ENCODE measurements at regions not wholly inside any gene's neighbourhood (a gene's known extent, or its start where the extent isn't known, plus 50 kb on each side); places are given as distances from the start of the nearest gene placed in this dataset.
"Not testable (repeated sequence)": the region's sequence is repeated elsewhere in the genome, so short reads cannot be mapped to it uniquely, and the experiment has no call there.

DNA sequence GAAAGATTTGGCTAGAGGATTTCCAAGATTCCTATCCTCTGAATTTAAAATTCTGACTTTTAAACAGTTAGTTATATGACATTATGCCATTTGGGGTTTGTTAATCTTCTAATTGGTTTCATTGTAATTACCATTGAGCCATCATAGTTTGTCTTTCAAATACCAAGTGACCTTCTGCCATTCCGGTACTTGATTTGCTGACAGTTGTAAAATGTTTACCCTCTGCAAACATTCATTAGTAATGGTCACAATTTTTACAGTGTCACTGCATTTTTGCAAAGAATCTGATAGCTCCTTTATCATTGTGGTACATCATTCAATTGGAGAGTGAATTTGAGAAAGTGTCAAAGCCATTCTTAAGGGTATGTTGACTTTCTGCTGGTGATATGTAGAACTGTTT is 645.0 kb upstream of the TBL1XR1 start:
- no peak for DNase-seq (ENCODE audit: low read depth in 2 of 2)

DNA sequence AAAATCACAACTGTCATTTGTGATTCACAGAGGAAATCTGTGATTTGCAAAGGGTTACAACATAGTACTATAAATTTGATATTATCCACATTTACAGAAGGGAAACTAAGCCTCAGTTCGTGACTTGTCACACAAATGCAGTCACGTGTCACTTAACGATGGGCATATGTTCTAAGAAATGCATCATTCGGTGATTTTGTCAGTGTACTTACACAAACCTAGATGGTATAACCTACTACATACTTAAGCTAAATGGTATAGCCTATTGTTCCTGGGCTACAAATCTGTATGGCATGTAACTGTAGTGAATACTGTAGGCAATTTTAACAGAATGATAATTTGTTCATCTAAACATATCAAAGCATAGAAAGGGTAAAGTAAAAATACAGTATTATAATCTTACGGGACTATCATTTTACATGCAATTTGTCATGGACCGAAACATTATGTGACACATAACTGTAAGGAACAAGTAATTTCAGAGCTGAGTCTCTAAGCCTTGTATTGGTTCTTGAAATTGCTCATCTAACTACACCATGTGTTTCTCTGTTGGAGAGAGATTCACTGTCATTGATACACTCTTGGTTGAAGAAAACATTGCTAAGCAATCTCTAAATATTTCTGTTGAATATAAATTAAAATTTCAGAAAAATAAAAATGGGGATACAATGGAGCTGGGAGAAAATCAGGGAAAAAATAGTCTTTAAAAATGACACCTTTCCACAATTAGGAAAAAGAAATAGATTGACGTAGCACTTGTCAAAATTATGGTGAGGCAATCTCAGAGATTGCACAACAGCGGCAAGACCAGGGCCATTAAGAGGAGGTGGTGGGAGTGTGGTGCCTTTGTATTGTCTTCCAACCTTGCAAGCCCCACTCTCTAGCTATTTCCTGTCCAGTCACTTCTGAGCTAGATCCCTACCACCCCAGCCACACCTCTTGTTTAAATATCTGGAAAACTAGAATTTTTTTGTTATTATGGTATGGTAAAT is 645.8 kb upstream of the TBL1XR1 start:
- no peak for DNase-seq (ENCODE audit: low read depth in 2 of 2)

DNA sequence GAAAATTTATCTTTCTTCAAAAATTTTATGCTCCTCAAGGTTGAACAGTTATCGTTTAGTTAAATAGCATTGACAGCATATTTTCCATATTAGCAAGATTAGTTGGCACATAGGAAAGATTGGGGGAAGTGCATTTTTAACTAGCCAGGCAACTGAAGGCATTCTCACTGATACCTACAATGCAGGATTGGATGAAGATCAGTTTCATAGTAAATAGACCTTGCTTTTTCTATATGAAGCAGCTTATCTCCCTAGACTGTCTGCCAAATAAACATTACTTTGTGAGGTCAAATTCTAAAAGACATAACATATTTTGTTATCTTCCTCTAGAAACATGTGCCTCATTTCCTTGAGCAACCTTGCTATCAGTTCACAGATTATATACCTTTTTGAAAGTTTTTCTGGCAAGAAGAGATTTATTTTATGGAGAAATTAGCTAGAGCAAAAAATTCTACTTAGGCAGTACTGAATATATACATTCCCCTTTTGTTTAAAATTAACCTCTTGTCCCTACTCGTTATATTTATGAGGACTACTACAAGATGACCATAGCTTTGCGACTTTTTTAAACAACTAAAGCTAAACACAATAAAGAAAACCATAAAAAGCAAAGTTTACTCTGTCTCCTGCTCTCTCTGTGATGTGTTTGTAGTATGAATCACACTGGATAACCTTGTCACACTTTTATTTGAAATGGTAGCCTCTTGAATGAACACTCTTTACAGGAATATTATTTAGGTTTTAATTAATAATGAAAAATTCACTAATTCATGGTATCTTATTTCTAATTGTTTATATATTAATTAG is 654.9 kb upstream of the TBL1XR1 start:
- DNase-seq (ENCODE audit: low read depth in 2 of 2): no peak

DNA sequence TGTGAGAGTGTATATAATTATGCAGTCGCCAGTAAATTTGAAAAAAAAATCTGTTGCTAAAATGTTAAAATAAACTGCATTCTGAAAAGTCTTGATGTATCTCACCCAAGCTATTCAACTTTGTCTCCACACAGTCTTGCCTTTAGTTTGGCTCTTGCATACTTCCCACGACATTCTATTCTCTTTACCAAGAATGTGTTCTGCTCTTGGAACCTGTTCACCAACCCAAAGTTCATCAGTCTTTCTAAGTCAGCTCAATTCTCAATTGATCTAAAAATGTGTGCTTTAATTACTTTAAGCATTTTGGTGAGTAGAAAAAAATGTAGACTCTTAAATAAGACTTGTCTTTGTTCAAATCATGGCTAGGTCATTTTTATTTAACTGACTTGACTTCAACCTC is 657.7 kb upstream of the TBL1XR1 start:
- DNase-seq (ENCODE audit: low read depth in 2 of 2): no peak

DNA sequence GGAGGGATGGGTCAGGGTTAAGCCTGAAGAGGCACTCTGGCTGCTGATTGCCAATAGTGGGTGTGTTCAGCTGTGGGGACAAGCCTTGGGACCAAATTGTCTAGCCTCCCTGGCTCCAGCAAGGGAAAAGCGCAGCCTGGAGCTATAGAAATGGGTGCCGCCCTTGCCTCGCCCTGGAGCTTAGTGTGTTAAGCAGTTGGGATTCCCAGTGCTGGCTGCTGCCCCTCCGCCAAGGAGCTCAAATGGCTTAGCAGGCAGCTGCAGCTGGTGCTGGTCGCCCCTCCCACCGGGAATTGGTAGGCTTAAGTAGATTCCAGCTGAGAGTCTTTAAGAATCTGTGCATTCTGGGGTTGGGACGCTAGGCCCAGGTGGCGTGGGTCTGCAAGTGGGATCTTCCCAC is 662.9 kb upstream of the TBL1XR1 start:
- DNase-seq (ENCODE audit: low read depth in 2 of 2): no peak

DNA sequence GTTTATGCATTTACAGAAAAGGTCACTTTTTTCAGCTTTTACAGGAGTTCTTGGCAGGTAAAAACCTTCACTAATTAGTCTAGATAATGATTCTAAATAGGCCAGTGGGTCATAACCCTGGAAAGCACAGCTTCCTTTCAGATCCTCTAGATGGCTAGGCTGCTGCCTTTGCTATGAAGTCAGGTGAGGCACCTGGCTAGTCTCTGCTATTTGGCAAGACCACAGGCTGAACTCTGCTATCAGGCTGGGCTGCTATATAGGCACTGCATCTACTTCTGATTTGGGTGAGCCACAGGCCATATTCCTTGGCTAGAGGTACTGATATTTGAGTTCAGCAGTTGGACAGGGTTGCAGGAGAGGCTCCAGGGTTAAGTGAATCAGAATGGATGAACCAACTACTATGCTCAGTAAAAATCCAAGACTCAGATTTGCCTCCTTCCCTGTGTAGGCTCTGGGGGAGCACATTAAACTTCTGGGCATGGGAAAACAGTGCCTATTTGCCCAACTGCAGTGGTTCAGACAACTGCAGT is 665.7 kb upstream of the TBL1XR1 start:
- no peak for DNase-seq (ENCODE audit: low read depth in 2 of 2)

DNA sequence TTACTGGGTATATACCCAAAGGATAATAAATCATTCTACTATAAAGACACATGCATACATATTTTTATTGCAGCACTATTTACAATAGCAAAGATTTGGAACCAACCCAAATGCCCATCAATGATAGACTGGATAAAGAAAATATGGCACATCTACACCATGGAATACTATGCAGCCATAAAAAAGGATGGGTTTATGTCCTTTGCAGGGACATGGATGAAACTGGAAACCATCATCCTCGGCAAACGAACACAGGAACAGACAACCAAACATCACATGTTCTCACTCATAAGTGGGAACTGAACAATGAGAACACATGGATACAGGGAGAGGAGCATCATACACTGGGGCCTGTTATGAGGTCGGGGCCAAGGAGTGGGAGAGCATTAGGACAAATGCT is 665.0 kb upstream of the KCNMB2 start:
- not testable (repeated sequence) for DNase-seq (ENCODE audit: low read depth in 2 of 2)

DNA sequence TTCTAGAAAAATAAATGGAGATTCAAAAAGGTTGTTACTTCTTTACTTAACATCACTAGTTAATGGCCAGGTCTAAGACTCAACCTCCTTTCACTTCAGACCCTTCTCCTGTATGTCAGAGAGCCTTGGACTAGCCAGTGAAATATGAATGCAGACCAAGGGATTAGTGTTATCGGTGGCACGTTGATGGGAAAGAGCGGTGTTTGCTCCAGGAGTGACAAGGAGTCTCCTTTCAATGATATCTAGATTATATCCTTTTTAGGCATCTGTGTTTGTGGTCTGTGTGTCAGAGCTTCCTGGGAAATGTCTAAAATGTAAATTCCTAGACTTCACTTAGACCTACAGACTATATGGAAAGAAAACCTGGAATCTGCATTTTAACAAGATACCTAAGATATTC is 658.0 kb upstream of the KCNMB2 start:
- DNase-seq (ENCODE audit: low read depth in 2 of 2): no peak

DNA sequence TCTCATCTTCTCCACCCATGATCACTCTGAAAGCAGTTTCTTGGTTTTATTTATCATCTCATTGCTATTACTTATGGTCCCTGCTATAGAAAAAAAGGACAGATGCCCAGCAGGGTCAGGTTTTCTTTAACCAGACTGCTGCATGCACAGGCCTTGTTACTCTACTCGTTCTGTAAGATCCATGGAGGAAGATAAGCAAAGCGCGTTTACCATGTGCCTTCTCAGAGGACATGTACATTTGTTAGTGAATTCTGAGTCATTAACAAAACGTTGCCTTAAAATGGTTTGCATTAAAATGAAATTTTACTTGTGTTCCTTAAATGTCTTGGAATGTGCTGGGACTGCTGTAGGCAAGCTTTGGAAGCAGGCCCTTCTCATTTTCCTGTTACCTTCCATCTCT is 657.3 kb upstream of the KCNMB2 start:
- no peak for DNase-seq (ENCODE audit: low read depth in 2 of 2)

DNA sequence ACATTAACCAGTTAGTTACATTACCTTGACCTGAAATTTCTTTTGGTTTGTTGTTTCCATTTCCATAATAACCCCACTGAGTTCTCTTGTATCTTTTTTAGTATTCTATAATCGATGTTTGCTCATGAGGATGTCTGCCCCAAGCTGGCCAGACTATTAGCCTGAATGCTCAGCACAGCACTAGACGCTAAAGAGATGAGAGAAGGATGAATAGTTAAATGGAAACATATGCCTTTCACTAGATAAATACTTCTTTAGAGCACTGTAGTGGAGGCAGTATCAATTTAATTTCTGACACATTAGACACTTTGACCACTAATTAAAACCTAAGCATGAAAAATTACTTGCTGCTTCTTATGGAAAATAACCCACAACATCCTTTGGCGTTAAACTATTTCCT is 654.9 kb upstream of the KCNMB2 start:
- no peak for DNase-seq (ENCODE audit: low read depth in 2 of 2)

DNA sequence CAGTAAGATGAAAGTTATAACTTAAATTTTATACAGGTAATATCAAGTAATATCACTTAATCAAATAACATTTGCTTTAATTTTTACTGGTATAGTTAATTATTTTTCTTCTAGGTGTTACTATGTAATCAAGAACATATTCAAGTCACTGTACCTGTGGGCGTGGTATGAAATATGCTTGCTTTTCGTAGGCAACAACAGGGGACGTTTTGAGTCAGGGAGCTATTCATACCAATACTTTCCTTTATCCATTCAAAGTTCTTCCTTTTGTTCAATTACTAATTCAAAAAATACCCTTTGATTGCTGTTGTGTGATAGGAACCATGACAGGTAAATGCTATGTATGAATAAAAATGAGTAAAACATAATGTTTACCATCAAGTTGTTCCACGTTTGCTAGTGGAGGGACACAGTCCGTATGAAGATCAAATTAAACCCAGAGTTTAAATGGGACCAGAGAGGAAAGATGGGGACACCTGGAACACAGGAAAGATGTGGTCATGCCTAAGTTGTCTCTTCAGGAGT is 654.0 kb upstream of the KCNMB2 start:
- no peak for DNase-seq (ENCODE audit: low read depth in 2 of 2)

DNA sequence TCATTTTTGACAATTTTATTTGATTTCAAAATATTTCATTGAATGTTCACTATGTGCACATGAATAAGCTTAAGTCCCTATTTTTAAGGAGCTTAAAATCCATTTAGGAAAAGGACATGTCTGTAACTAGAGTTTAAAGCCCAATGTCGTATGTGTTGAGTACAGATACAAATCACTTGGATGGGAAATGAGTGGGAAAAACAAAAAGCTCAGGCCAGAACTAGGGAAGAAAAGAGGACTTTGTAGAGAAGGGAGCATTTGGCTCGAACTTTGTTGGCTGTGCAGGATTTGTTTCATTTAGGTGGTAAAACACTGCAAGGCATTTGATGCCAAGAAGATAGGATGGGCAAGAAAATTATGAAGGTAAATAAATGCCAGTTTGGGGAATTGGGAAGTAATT is 653.1 kb upstream of the KCNMB2 start:
- DNase-seq (ENCODE audit: low read depth in 2 of 2): no peak

DNA sequence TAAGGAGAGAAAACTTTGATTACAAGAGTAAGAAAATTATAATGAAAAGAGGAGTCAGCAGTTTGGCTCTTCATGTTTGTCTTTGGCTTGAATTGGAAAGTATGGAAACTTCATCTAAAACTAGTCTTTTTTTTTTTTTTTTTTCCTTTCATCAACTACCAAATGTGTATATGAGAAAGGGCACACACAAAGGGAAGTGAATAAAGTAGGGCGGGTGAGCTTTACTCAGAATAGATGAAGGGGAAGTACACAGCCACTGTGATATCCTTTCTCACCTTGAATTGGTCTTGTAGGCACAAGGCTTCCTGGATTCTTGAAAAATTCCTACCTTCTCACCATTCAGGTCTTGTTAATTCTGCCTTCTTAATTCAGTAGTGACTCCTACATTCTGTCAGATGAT is 652.3 kb upstream of the KCNMB2 start:
- no peak for DNase-seq (ENCODE audit: low read depth in 2 of 2)

DNA sequence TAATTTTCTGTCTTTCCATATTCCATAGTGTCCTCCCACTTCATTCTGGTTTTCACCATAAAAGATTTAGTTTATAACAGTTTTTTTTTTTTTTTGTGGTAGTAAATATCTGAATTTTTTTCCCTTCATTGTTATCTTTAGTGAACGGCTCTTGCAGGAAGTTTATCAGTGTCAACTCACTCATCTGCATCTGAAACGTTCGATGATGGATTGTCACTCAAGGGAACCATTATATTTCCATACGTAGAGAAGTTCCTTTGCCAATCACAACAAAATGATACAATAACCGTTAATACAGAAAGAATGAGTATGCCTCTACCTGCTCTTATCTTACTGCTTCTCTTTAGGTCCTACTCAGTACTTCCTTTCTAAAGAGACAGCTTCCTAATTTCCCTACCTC is 651.2 kb upstream of the KCNMB2 start:
- no peak for DNase-seq (ENCODE audit: low read depth in 2 of 2)

DNA sequence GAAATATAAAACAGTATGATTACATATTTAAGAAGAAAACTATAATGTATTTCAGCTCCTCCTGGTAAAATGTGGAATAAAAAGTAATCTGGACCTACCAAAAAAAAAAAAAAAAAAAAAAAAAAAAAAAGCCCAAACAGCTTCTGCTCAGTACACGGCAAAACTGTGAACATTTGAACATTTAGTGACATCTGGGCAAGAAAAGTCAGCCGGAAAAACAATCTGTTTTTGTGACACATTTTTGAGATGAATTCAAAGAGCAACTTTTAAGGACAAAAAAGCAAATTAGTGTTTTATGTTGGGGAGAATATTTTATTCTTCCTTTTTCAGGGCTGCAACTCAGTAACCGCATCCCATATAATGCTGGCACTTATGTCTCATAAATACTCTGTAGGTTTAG is 649.7 kb upstream of the KCNMB2 start:
- DNase-seq (ENCODE audit: low read depth in 2 of 2): no peak

DNA sequence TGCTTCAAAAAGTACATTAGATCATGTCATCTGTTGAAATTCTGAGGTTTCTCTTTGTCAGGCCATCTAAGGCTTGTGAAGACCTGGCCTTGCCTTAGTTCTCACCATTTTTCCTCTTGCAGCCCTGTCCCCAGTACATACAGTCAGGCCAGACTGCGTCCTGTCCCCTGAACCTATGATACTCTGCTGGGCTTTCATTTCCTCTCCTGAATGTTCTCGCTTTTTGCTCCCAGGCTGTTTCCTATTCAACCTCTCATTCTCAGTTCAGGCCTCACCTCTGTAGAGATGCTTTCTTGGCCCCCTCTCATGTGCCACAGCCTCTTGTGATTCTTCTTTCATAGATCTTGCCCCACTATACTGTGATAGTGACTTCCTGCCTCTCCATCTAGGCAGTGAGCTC is 648.8 kb upstream of the KCNMB2 start:
- no peak for DNase-seq (ENCODE audit: low read depth in 2 of 2)

DNA sequence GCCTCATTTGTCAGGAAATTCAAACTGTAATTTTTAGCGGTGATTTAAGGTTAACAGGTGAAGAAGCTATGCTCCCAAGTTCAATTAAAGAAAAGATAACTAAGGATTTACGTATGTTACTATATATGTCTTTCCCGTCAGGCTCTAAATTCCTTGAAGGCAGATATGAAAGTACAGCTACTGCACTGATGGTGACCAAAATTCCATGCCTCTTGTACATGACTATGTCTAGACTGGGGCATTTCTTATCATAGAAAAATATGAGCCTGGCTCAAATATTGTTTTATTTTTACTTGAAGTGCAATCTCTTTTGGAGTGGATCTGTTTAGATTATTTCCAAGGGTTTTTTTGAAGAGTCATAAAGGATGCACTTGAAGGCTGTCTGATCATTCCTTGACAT is 647.1 kb upstream of the KCNMB2 start:
- no peak for DNase-seq (ENCODE audit: low read depth in 2 of 2)

DNA sequence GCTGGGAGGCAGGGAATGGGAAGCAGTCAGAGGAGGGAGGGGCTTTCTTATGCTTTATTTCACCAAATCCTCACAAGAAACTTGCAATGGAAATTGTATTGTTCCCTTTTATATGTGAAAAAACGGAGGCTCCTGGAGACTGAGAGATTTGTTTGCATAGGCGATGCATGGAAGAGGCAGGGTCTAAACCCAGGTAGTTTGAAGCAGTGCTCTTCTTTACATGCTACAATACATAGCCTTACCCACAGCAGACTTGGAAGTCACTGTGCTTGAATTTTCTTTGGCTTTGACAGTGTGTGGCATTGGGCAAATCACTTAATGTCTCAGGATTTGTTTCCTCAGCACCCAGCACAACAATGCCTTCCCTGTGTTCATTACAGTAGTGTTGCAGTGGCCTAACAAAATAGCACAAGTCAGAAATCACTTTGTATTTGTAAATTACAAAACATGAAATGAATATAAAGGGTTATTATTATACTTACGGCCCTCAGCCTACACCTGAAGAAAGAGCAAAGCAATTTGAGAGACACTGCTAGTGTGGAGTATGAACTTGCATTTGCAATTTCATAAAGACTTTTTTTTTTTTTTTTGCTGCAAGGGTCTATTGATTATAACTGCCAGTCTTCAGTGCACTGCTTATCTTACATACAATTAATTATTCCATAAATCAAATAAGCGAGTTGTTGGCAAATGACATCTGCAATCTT is 646.4 kb upstream of the KCNMB2 start:
- no peak for DNase-seq (ENCODE audit: low read depth in 2 of 2)

DNA sequence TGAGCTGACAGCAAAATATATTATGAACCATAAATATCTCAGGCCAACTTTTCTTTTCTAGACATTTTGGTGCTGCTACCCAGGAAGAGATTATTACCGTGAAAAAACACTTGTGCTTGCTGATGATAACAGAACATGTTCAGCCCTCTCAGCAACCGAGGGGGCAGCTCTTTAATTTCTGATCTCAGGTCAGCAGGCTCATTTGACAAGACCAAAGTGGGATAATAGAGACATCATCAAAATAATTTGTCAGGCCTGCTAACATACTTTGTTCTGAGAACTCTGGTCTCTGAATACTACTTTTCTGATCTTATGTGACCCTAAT is 645.9 kb upstream of the KCNMB2 start:
- DNase-seq (ENCODE audit: low read depth in 2 of 2): no peak

DNA sequence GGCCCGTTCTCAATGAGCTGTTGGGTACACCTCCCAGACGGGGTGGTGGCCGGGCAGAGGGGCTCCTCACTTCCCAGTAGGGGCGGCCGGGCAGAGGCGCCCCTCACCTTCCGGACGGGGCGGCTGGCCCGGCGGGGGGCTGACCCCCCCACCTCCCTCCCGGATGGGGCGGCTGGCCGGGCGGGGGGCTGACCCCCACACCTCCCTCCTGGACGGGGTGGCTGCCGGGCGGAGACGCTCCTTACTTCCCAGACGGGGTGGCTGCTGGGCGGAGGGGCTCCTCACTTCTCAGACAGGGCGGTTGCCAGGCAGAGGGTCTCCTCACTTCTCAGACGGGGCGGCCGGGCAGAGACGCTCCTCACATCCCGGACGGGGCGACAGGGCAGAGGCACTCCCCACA is 644.7 kb upstream of the KCNMB2 start:
- DNase-seq (ENCODE audit: low read depth in 2 of 2): not testable (repeated sequence)

DNA sequence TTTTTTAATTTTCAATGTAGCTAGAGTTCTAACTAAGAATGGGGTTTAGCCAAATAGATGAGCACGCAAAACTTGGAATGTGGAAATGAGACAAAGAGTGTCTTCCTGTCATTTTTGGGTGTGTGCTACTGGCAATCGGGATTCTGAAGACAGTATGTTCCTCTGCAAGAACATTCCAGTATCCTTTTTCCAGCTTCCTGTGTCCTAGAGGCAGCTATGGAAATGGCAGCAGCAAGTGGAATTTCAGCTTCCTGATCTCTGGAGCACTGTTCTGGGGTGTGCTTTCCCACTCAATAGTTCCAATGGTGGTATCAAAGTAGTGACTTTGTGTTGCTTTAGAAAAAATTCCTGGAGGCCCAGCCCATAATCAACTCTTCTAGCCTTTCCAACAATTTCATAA is 642.9 kb upstream of the KCNMB2 start:
- DNase-seq (ENCODE audit: low read depth in 2 of 2): no peak
